Loucy (cell line): ENCODE measurements at regions not wholly inside any gene's neighbourhood (a gene's known extent, or its start where the extent isn't known, plus 50 kb on each side); places are given as distances from the start of the nearest gene placed in this dataset.

Source experiments
- H2AFZ ChIP-seq: fragments of 200-600 bp; sonication (generic); 2 replicates; pipeline ENCODE4 v1.6.0; 2016; ENCODE audit warnings: antibody characterized with exemption, mild to moderate bottlenecking, low read length, moderate library complexity
- H3F3A ChIP-seq: fragments of 200-600 bp; 2 replicates; pipeline ENCODE4 v1.6.0; 2016; ENCODE audit warnings: antibody characterized with exemption, low read depth, mild to moderate bottlenecking
- H3K27me3 ChIP-seq: fragments of 200-600 bp; sonication (generic); 2 replicates; pipeline ENCODE4 v1.6.1; 2014; ENCODE audit warnings: low read length, mild to moderate bottlenecking; ENCODE audit not compliant: insufficient read depth, poor library complexity, severe bottlenecking
- H3K36me3 ChIP-seq: fragments of 200-600 bp; sonication (generic); 2 replicates; pipeline ENCODE4 v1.6.1; 2016; ENCODE audit warnings: low read length; ENCODE audit not compliant: insufficient read depth
- H3K4me1 ChIP-seq: fragments of 200-600 bp; sonication (generic); 2 replicates; pipeline ENCODE4 v1.5.1; 2014; ENCODE audit warnings: low read length, mild to moderate bottlenecking; ENCODE audit not compliant: insufficient read depth, poor library complexity, severe bottlenecking
- H3K4me2 ChIP-seq: fragments of 200-600 bp; sonication (generic); 2 replicates; pipeline ENCODE4 v1.6.0; 2014; ENCODE audit warnings: antibody characterized with exemption, low read length, low read depth, mild to moderate bottlenecking; ENCODE audit not compliant: poor library complexity, severe bottlenecking
- H3K4me3 ChIP-seq: fragments of 200-600 bp; sonication (generic); 2 replicates; pipeline ENCODE4 v1.5.1; 2014; ENCODE audit warnings: low read length, mild to moderate bottlenecking, mixed read lengths; ENCODE audit not compliant: poor library complexity, severe bottlenecking
- H3K79me2 ChIP-seq: fragments of 200-600 bp; sonication (generic); 2 replicates; pipeline ENCODE4 v1.6.1; 2014; ENCODE audit warnings: low read length; ENCODE audit not compliant: insufficient read depth
- H3K9ac ChIP-seq: fragments of 200-600 bp; sonication (generic); 2 replicates; pipeline ENCODE4 v1.6.0; 2014; ENCODE audit warnings: mild to moderate bottlenecking, low read depth, low read length, moderate library complexity; ENCODE audit not compliant: poor library complexity, severe bottlenecking
- H3K9me2 ChIP-seq: fragments of 200-600 bp; sonication (generic); replicated peaks from 2 replicates; pipeline ENCODE4 v1.6.1; 2016; ENCODE audit warnings: low read depth, low read length, mixed read lengths
- H3K9me3 ChIP-seq: fragments of 200-600 bp; sonication (generic); 2 replicates; pipeline ENCODE4 v1.6.1; 2014; ENCODE audit warnings: mild to moderate bottlenecking, antibody characterized with exemption, low read length, low read depth; ENCODE audit not compliant: insufficient read depth
- H4K20me1 ChIP-seq: fragments of 200-600 bp; sonication (generic); 2 replicates; pipeline ENCODE4 v1.6.0; 2014; ENCODE audit warnings: antibody characterized with exemption, low read length, mild to moderate bottlenecking; ENCODE audit not compliant: insufficient read depth, poor library complexity, severe bottlenecking
- EZH2phosphoT487 ChIP-seq: fragments of 200-600 bp; IDR thresholded peaks from 2 replicates; pipeline ENCODE4 v1.6.1; 2018; ENCODE audit warnings: antibody characterized with exemption, mild to moderate bottlenecking, moderate library complexity, borderline replicate concordance
- TF ChIP-seq, protein P1 (sequence below): fragments of 200-600 bp; sonication (generic); conservative IDR thresholded peaks from 2 replicates; pipeline ENCODE4 v1.5.1; 2014; ENCODE audit warnings: mild to moderate bottlenecking, antibody characterized with exemption, low read length

GRCh38 chr2:217383620-217384019 lies 523.8 kb upstream of the TNP1 start:
- no peak overlapping the region for H3K9ac ChIP-seq
- H3K27me3 ChIP-seq = no peaks in the 10 kb centered on the region
- H3K4me1 ChIP-seq = no peaks in the 10 kb centered on the region
- no peak overlapping the region for H3K4me2 ChIP-seq
- H3K9me2 ChIP-seq = no peaks in the 10 kb centered on the region
- TF ChIP-seq, protein P1, sequence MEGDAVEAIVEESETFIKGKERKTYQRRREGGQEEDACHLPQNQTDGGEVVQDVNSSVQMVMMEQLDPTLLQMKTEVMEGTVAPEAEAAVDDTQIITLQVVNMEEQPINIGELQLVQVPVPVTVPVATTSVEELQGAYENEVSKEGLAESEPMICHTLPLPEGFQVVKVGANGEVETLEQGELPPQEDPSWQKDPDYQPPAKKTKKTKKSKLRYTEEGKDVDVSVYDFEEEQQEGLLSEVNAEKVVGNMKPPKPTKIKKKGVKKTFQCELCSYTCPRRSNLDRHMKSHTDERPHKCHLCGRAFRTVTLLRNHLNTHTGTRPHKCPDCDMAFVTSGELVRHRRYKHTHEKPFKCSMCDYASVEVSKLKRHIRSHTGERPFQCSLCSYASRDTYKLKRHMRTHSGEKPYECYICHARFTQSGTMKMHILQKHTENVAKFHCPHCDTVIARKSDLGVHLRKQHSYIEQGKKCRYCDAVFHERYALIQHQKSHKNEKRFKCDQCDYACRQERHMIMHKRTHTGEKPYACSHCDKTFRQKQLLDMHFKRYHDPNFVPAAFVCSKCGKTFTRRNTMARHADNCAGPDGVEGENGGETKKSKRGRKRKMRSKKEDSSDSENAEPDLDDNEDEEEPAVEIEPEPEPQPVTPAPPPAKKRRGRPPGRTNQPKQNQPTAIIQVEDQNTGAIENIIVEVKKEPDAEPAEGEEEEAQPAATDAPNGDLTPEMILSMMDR = no peak
- TF ChIP-seq EZH2phosphoT487 = no peak
- no peaks in the 10 kb centered on the region for H3K9me3 ChIP-seq
- H3K36me3 ChIP-seq = no peaks in the 10 kb centered on the region
- H2AFZ ChIP-seq = no peak overlapping the region
- H3K79me2 ChIP-seq = no peaks in the 10 kb centered on the region
- H4K20me1 ChIP-seq = no peaks in the 10 kb centered on the region
- H3F3A ChIP-seq = no peaks in the 10 kb centered on the region
- no peak overlapping the region for H3K4me3 ChIP-seq

DNA sequence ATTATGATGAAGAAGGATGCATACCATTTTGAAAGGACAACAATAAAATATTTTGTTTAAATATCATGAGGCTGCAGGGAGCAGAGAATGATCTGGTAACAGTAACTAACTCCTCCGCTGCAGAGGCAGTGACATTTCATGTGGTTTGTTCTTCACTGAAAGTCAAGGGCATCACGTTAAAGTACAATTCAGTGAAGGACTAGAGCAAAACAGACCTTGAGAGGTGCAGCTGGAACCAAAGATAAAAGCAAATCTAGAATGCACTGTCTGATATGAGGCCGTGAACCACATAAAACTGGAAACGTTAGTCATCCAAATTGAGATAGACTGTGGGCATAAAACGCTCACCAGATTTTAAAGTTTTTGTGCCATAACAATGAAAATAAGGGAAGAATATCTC lies 522.9 kb upstream of the TNP1 start:
- Histone ChIP-seq H3K36me3 (no peaks in the 10 kb centered on the region), H2AFZ (no peak overlapping the region), H3K9ac (no peak overlapping the region), H3K4me2 (no peak overlapping the region), H4K20me1 (no peaks in the 10 kb centered on the region), H3K9me2 (no peaks in the 10 kb centered on the region), H3F3A (no peaks in the 10 kb centered on the region), H3K4me1 (no peaks in the 10 kb centered on the region), H3K4me3 (no peak overlapping the region), H3K79me2 (no peaks in the 10 kb centered on the region), H3K27me3 (no peaks in the 10 kb centered on the region), H3K9me3 (no peaks in the 10 kb centered on the region)
- TF ChIP-seq, protein P1 = no peak
- no peak for TF ChIP-seq EZH2phosphoT487

GRCh38 chr2:217379807-217380206 lies 519.9 kb upstream of the TNP1 start:
- H3K4me1 ChIP-seq = no peaks in the 10 kb centered on the region
- no peaks in the 10 kb centered on the region for H3K36me3 ChIP-seq
- no peak overlapping the region for H3K9ac ChIP-seq
- no peaks in the 10 kb centered on the region for H3K27me3 ChIP-seq
- H3K4me2 ChIP-seq = no peak overlapping the region
- H3K4me3 ChIP-seq = no peak overlapping the region
- H3F3A ChIP-seq = no peaks in the 10 kb centered on the region
- H3K79me2 ChIP-seq = no peaks in the 10 kb centered on the region
- TF ChIP-seq, protein P1 = no peak
- TF ChIP-seq EZH2phosphoT487 = no peak
- no peaks in the 10 kb centered on the region for H3K9me2 ChIP-seq
- H3K9me3 ChIP-seq = no peaks in the 10 kb centered on the region
- no peaks in the 10 kb centered on the region for H4K20me1 ChIP-seq
- H2AFZ ChIP-seq = no peak overlapping the region
